DND-41 (cell line): ENCODE measurements at regions not wholly inside any gene's neighbourhood (a gene's known extent, or its start where the extent isn't known, plus 50 kb on each side); places are given as distances from the start of the nearest gene placed in this dataset.

Experiments
- ATAC-seq: fragments of 200-7000 bp; cut with Tn5 transposase; 3 replicates; pipeline ENCODE4 v1.9.1; 2021; ENCODE audit warnings: low read depth; ENCODE audit not compliant: insufficient read depth
- DNase-seq: peaks from one replicate; pipeline ENCODE4 v3.0.0-alpha.2; 2020
- H2AFZ ChIP-seq: 2 replicates; pipeline ENCODE4 v1.6.0; 2012; ENCODE audit warnings: low read depth, low read length
- H3K27ac ChIP-seq: 2 replicates; pipeline ENCODE4 v1.5.1; 2012; ENCODE audit warnings: low read length, inconsistent platforms
- H3K27me3 ChIP-seq: fragments of 200-600 bp; sonication (generic); 2 replicates; pipeline ENCODE4 v1.6.0; 2012; ENCODE audit warnings: low read length, mild to moderate bottlenecking, inconsistent platforms; ENCODE audit not compliant: insufficient read depth, poor library complexity
- H3K36me3 ChIP-seq: 2 replicates; pipeline ENCODE4 v1.5.1; 2012; ENCODE audit warnings: low read length, inconsistent platforms; ENCODE audit not compliant: insufficient read depth
- H3K4me1 ChIP-seq: 2 replicates; pipeline ENCODE4 v1.5.1; 2012; ENCODE audit warnings: mild to moderate bottlenecking, low read length; ENCODE audit not compliant: insufficient read depth
- H3K4me2 ChIP-seq: 2 replicates; pipeline ENCODE4 v1.6.0; 2012; ENCODE audit warnings: mild to moderate bottlenecking, moderate library complexity, low read length, inconsistent platforms; ENCODE audit not compliant: insufficient read depth
- H3K4me3 ChIP-seq, 2 experiments: fragments of 200-600 bp in 1 of 2; shearing (Covaris generic) in 1 of 2; 2 replicates each; pipeline ENCODE4 v1.5.1; 2012 to 2016; ENCODE audit warnings: inconsistent platforms in 2 of 2, low read length in 2 of 2, mild to moderate bottlenecking in 2 of 2, low read depth in 1 of 2, moderate library complexity in 1 of 2
- H3K79me2 ChIP-seq: 2 replicates; pipeline ENCODE4 v1.6.0; 2012; ENCODE audit warnings: low read length, inconsistent platforms; ENCODE audit not compliant: insufficient read depth
- H3K9ac ChIP-seq: 2 replicates; pipeline ENCODE4 v1.6.0; 2012; ENCODE audit warnings: low read depth, mild to moderate bottlenecking, inconsistent platforms, low read length, moderate library complexity
- H3K9me3 ChIP-seq: 2 replicates; pipeline ENCODE4 v1.5.1; 2012; ENCODE audit warnings: low read length, moderate library complexity, mild to moderate bottlenecking, inconsistent platforms; ENCODE audit not compliant: insufficient read depth, severe bottlenecking
- H4K20me1 ChIP-seq: 2 replicates; pipeline ENCODE4 v1.6.0; 2012; ENCODE audit warnings: low read length; ENCODE audit not compliant: insufficient read depth
- CTCF ChIP-seq: IDR thresholded peaks from 2 replicates; pipeline ENCODE4 v1.5.1; 2012; ENCODE audit warnings: borderline replicate concordance, low read length, moderate library complexity, mild to moderate bottlenecking; ENCODE audit not compliant: poor library complexity, severe bottlenecking; ENCODE audit errors: extremely low read depth
- EZH2 ChIP-seq: IDR thresholded peaks from 3 replicates; pipeline ENCODE4 v1.6.1; 2012; ENCODE audit warnings: borderline replicate concordance, low read depth, mild to moderate bottlenecking, moderate library complexity, low read length, inconsistent platforms; ENCODE audit not compliant: severe bottlenecking

GRCh38 chr2:18122544-18123210, 244.2 kb downstream of the KCNS3 start:
- no peaks in the 10 kb centered on the region for H3K36me3 ChIP-seq
- no peaks in the 10 kb centered on the region for H3K27me3 ChIP-seq
- H2AFZ ChIP-seq = no peak overlapping the region
- H3K9me3 ChIP-seq = no peaks in the 10 kb centered on the region
- no peak overlapping the region for H3K4me2 ChIP-seq
- no peak overlapping the region for H3K9ac ChIP-seq
- no peaks in the 10 kb centered on the region for H3K79me2 ChIP-seq
- no peak overlapping the region for H3K27ac ChIP-seq
- no peak overlapping the region for H3K4me3 ChIP-seq
- no peaks in the 10 kb centered on the region for H4K20me1 ChIP-seq
- TF ChIP-seq CTCF (no peak), EZH2 (no peak)
- DNase-seq = no peak
- ATAC-seq = no peak
- no peaks in the 10 kb centered on the region for H3K4me1 ChIP-seq

- no peaks in the 10 kb centered on the region for H3K27me3 ChIP-seq
- no peak overlapping the region for H3K4me2 ChIP-seq
- H3K9ac ChIP-seq = no peak overlapping the region
- no peak overlapping the region for H3K27ac ChIP-seq
- no peaks in the 10 kb centered on the region for H3K79me2 ChIP-seq
- H3K4me3 ChIP-seq = no peak overlapping the region
- no peaks in the 10 kb centered on the region for H3K9me3 ChIP-seq
- no peak overlapping the region for H2AFZ ChIP-seq
- no peak for DNase-seq
- no peak for TF ChIP-seq CTCF
- TF ChIP-seq EZH2 = no peak
- no peaks in the 10 kb centered on the region for H3K4me1 ChIP-seq
- H3K36me3 ChIP-seq = no peaks in the 10 kb centered on the region
- H4K20me1 ChIP-seq = no peaks in the 10 kb centered on the region
- ATAC-seq = no peak
Observed at GRCh38 chr2:18119883-18120282, 241.4 kb downstream of the KCNS3 start.

GRCh38 chr2:18118703-18119102, 240.2 kb downstream of the KCNS3 start:
- Histone ChIP-seq H3K79me2 (no peaks in the 10 kb centered on the region), H3K27me3 (no peaks in the 10 kb centered on the region), H3K9me3 (no peaks in the 10 kb centered on the region), H3K9ac (no peak overlapping the region), H3K4me3 (no peak overlapping the region), H3K4me1 (no peaks in the 10 kb centered on the region), H3K36me3 (no peaks in the 10 kb centered on the region), H2AFZ (no peak overlapping the region), H4K20me1 (no peaks in the 10 kb centered on the region), H3K4me2 (no peak overlapping the region), H3K27ac (no peak overlapping the region)
- TF ChIP-seq CTCF = no peak
- TF ChIP-seq EZH2 = no peak
- DNase-seq = no peak
- no peak for ATAC-seq
